Liver (tissue), 8 donors: ENCODE measurements at regions not wholly inside any gene's neighbourhood (a gene's known extent, or its start where the extent isn't known, plus 50 kb on each side); places are given as distances from the start of the nearest gene placed in this dataset.

ENCODE experiments used
- DNase-seq: peaks from one replicate; pipeline ENCODE4 v3.0.0-alpha.2; 2017; ENCODE audit warnings: low spot score
- H3K27ac ChIP-seq, 2 donors: one replicate each; pipeline ENCODE4 v1.7.0; 2013; ENCODE audit warnings: inconsistent platforms in 2 of 2, low read length in 2 of 2, control low read depth in 1 of 2, low read depth in 1 of 2, mild to moderate bottlenecking in 1 of 2
- H3K27me3 ChIP-seq, 4 donors: one replicate each; pipeline versions ENCODE4 v1.6.1 to v1.7.0; 2013; ENCODE audit warnings: low read length in 3 of 4, inconsistent platforms in 1 of 4, mild to moderate bottlenecking in 1 of 4, moderate library complexity in 1 of 4; ENCODE audit not compliant: control insufficient read depth in 4 of 4, insufficient read depth in 4 of 4
- H3K36me3 ChIP-seq, 4 donors: one replicate each; pipeline versions ENCODE4 v1.6.1 to v1.7.0; 2013; ENCODE audit warnings: low read length in 3 of 4, mild to moderate bottlenecking in 3 of 4, low read depth in 1 of 4, moderate library complexity in 1 of 4; ENCODE audit not compliant: control insufficient read depth in 4 of 4, insufficient read depth in 3 of 4
- H3K4me1 ChIP-seq, 4 donors: one replicate each; pipeline versions ENCODE4 v1.6.1 to v1.7.0; 2013; ENCODE audit warnings: low read length in 3 of 4, mild to moderate bottlenecking in 3 of 4, moderate library complexity in 1 of 4; ENCODE audit not compliant: control insufficient read depth in 4 of 4, insufficient read depth in 4 of 4
- H3K4me3 ChIP-seq, 3 donors: one replicate each; pipeline versions ENCODE4 v1.6.1 to v1.7.0; 2013; ENCODE audit warnings: low read length in 3 of 3, control low read depth in 1 of 3, low read depth in 1 of 3, mild to moderate bottlenecking in 1 of 3
- H3K9ac ChIP-seq, 2 donors: one replicate each; pipeline ENCODE4 v1.7.0; 2013; ENCODE audit warnings: low read length in 2 of 2, mild to moderate bottlenecking in 2 of 2, moderate library complexity in 2 of 2, control low read depth in 1 of 2, low read depth in 1 of 2
- H3K9me3 ChIP-seq, 4 donors: one replicate each; pipeline versions ENCODE4 v1.6.1 to v1.7.0; 2013; ENCODE audit warnings: low read length in 3 of 4; ENCODE audit not compliant: control insufficient read depth in 4 of 4
- EGR1 ChIP-seq, 2 donors: IDR thresholded peaks; 2 replicates each; pipeline ENCODE4 v1.6.1; 2016 to 2018; ENCODE audit warnings: antibody characterized with exemption in 2 of 2, low read depth in 2 of 2
- FOXA2 ChIP-seq: IDR thresholded peaks from 2 replicates; pipeline ENCODE4 v1.6.1; 2016; ENCODE audit warnings: antibody characterized with exemption
- GABPA ChIP-seq, 2 donors: IDR thresholded peaks in 1 of 2; conservative IDR thresholded peaks in 1 of 2; 2 replicates each; pipeline ENCODE4 v1.6.1; 2016; ENCODE audit warnings: antibody characterized with exemption in 2 of 2, mild to moderate bottlenecking in 1 of 2, moderate library complexity in 1 of 2
- HNF4A ChIP-seq, 2 donors: conservative IDR thresholded peaks; 2 replicates each; pipeline ENCODE4 v1.6.1; 2016; ENCODE audit warnings: antibody characterized with exemption in 2 of 2, mild to moderate bottlenecking in 2 of 2
- HNF4G ChIP-seq: IDR thresholded peaks from 2 replicates; pipeline ENCODE4 v1.6.1; 2016; ENCODE audit warnings: antibody characterized with exemption
- NR2F2 ChIP-seq: IDR thresholded peaks from 2 replicates; pipeline ENCODE4 v1.6.1; 2016; ENCODE audit warnings: antibody characterized with exemption
- RAD21 ChIP-seq, 2 donors: IDR thresholded peaks; 2 replicates each; pipeline ENCODE4 v1.6.1; 2016; ENCODE audit warnings: antibody characterized with exemption in 2 of 2, mild to moderate bottlenecking in 2 of 2
- RXRA ChIP-seq, 2 donors: IDR thresholded peaks; 2 replicates each; pipeline ENCODE4 v1.6.1; 2017 to 2018; ENCODE audit warnings: antibody characterized with exemption in 2 of 2, mild to moderate bottlenecking in 1 of 2
- SP1 ChIP-seq: IDR thresholded peaks from 2 replicates; pipeline ENCODE4 v1.6.1; 2018; ENCODE audit warnings: antibody characterized with exemption, mild to moderate bottlenecking
- YY1 ChIP-seq: IDR thresholded peaks from 2 replicates; pipeline ENCODE4 v1.6.1; 2016; ENCODE audit warnings: antibody characterized with exemption, mild to moderate bottlenecking
- WGBS: extraction: QIAGEN DNeasy Blood & Tissue Kit; methylation state at CpG from one replicate; pipeline ENCODE4 v1.1.7; 2013; 5-methylcytosine and 5-hydroxymethylcytosine counted together
- TF ChIP-seq, protein P1 (sequence below): IDR thresholded peaks from 2 replicates; pipeline ENCODE4 v1.6.1; 2016; ENCODE audit warnings: antibody characterized with exemption
- TF ChIP-seq, protein P2 (sequence below): IDR thresholded peaks from 2 replicates; pipeline ENCODE4 v1.6.1; 2016; ENCODE audit warnings: antibody characterized with exemption, mild to moderate bottlenecking
- TF ChIP-seq, protein P3 (sequence below): IDR thresholded peaks from 2 replicates; pipeline ENCODE4 v1.6.1; 2016; ENCODE audit warnings: antibody characterized with exemption
- TF ChIP-seq, protein P4 (sequence below): IDR thresholded peaks from 2 replicates; pipeline ENCODE4 v1.6.1; 2016; ENCODE audit warnings: antibody characterized with exemption
- TF ChIP-seq, protein P5 (sequence below): fragments of 150-350 bp; IDR thresholded peaks from 2 replicates; pipeline ENCODE4 v1.5.1; 2017; ENCODE audit warnings: improper control_type of control experiment, low read depth, low read length; ENCODE audit not compliant: missing input control
- donor health status: healthy.
- donor health status: healthy.
- donor health status: healthy.
- donor health status: healthy.
- donor health status: healthy.

DNA sequence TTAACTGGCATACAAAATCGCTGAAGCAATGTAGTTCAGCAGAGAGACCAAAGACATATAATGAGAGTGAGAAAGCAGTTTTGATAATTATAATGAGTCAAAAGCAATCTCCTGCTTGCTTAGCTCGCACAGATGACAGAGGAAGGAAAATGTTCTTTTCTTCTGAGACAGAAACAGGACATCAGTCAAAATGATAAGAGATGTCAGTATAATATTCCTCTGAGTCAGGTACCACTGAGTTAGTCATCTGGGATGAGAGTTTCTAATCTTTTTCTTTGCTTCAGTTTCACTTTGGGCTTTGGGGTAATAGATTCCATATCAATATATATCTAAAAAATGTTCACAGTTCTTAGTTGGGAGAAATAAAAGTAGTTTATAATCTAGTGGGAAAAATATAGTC lies 387.2 kb downstream of the PCDH7 start:
- Histone ChIP-seq H3K4me3 (no peak overlapping the region), H3K27ac (no peak overlapping the region), H3K36me3 (no peaks in the 10 kb centered on the region), H3K9me3 (no peaks in the 10 kb centered on the region), H3K27me3 (no peaks in the 10 kb centered on the region), H3K4me1 (no peaks in the 10 kb centered on the region), H3K9ac (no peak overlapping the region)
- no peak for DNase-seq
- TF ChIP-seq YY1 (no peak), FOXA2 (no peak), SP1 (no peak), NR2F2 (no peak), RXRA (IDR thresholded peaks at IDR 0.05) (no peak)
- TF ChIP-seq, protein P1, sequence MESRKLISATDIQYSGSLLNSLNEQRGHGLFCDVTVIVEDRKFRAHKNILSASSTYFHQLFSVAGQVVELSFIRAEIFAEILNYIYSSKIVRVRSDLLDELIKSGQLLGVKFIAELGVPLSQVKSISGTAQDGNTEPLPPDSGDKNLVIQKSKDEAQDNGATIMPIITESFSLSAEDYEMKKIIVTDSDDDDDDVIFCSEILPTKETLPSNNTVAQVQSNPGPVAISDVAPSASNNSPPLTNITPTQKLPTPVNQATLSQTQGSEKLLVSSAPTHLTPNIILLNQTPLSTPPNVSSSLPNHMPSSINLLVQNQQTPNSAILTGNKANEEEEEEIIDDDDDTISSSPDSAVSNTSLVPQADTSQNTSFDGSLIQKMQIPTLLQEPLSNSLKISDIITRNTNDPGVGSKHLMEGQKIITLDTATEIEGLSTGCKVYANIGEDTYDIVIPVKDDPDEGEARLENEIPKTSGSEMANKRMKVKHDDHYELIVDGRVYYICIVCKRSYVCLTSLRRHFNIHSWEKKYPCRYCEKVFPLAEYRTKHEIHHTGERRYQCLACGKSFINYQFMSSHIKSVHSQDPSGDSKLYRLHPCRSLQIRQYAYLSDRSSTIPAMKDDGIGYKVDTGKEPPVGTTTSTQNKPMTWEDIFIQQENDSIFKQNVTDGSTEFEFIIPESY = no peak
- TF ChIP-seq, protein P2, sequence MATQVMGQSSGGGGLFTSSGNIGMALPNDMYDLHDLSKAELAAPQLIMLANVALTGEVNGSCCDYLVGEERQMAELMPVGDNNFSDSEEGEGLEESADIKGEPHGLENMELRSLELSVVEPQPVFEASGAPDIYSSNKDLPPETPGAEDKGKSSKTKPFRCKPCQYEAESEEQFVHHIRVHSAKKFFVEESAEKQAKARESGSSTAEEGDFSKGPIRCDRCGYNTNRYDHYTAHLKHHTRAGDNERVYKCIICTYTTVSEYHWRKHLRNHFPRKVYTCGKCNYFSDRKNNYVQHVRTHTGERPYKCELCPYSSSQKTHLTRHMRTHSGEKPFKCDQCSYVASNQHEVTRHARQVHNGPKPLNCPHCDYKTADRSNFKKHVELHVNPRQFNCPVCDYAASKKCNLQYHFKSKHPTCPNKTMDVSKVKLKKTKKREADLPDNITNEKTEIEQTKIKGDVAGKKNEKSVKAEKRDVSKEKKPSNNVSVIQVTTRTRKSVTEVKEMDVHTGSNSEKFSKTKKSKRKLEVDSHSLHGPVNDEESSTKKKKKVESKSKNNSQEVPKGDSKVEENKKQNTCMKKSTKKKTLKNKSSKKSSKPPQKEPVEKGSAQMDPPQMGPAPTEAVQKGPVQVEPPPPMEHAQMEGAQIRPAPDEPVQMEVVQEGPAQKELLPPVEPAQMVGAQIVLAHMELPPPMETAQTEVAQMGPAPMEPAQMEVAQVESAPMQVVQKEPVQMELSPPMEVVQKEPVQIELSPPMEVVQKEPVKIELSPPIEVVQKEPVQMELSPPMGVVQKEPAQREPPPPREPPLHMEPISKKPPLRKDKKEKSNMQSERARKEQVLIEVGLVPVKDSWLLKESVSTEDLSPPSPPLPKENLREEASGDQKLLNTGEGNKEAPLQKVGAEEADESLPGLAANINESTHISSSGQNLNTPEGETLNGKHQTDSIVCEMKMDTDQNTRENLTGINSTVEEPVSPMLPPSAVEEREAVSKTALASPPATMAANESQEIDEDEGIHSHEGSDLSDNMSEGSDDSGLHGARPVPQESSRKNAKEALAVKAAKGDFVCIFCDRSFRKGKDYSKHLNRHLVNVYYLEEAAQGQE = no peak
- TF ChIP-seq, protein P3, sequence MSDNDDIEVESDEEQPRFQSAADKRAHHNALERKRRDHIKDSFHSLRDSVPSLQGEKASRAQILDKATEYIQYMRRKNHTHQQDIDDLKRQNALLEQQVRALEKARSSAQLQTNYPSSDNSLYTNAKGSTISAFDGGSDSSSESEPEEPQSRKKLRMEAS = no peak
- TF ChIP-seq, protein P4, sequence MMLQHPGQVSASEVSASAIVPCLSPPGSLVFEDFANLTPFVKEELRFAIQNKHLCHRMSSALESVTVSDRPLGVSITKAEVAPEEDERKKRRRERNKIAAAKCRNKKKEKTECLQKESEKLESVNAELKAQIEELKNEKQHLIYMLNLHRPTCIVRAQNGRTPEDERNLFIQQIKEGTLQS = no peak
- 60% methylated on average over 2 of the region's 2 CpGs for WGBS

DNA sequence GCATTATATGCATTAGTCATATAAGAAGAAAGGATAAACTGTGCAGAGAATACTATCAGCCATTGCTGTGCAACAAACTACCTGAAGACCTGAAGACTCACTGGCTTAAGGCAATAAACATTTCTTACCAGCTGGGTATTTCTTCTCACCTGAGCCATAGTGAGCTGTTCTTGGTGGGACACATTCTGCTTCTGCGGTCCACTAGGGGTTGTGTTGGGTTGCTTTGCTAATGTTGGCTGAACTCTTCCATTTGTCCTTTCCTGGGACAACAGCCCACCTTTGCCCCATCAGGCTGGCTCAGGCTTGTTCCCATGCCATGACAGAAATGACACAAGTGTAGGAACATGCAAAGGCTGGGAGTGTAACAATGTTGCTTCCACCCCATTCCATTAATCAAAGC lies 388.6 kb downstream of the PCDH7 start:
- Histone ChIP-seq H3K27me3 (no peaks in the 10 kb centered on the region), H3K9me3 (no peaks in the 10 kb centered on the region), H3K27ac (no peak overlapping the region), H3K4me1 (no peaks in the 10 kb centered on the region), H3K9ac (no peak overlapping the region), H3K4me3 (no peak overlapping the region), H3K36me3 (no peaks in the 10 kb centered on the region)
- TF ChIP-seq RAD21 (IDR thresholded peaks at IDR 0.05) = no peak
- TF ChIP-seq FOXA2 = no peak
- TF ChIP-seq GABPA (IDR thresholded peaks at IDR 0.05 in 1 of 2, conservative IDR thresholded peaks at IDR 0.05 in 1 of 2) = no peak
- TF ChIP-seq RXRA (IDR thresholded peaks at IDR 0.05) = no peak
- TF ChIP-seq, protein P1 = no peak
- no peak for TF ChIP-seq EGR1 (IDR thresholded peaks at IDR 0.05; ENCODE audit: low read depth in 2 of 2)
- no peak for TF ChIP-seq HNF4A (conservative IDR thresholded peaks at IDR 0.05)
- TF ChIP-seq, protein P5, sequence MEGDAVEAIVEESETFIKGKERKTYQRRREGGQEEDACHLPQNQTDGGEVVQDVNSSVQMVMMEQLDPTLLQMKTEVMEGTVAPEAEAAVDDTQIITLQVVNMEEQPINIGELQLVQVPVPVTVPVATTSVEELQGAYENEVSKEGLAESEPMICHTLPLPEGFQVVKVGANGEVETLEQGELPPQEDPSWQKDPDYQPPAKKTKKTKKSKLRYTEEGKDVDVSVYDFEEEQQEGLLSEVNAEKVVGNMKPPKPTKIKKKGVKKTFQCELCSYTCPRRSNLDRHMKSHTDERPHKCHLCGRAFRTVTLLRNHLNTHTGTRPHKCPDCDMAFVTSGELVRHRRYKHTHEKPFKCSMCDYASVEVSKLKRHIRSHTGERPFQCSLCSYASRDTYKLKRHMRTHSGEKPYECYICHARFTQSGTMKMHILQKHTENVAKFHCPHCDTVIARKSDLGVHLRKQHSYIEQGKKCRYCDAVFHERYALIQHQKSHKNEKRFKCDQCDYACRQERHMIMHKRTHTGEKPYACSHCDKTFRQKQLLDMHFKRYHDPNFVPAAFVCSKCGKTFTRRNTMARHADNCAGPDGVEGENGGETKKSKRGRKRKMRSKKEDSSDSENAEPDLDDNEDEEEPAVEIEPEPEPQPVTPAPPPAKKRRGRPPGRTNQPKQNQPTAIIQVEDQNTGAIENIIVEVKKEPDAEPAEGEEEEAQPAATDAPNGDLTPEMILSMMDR = no peak
- TF ChIP-seq HNF4G = no peak
- no peak for DNase-seq
- WGBS = 93% methylated on average over 1 of the region's 1 CpG
